K562 (cell line): ENCODE measurements at regions not wholly inside any gene's neighbourhood (a gene's known extent, or its start where the extent isn't known, plus 50 kb on each side); places are given as distances from the start of the nearest gene placed in this dataset.

Source experiments
- ATAC-seq: fragments of 200-7000 bp; cut with Tn5 transposase; 3 replicates; pipeline ENCODE4 v1.9.1; 2020; ENCODE audit warnings: moderate library complexity
- BruUV-seq: library from RNA; stranded (reverse); fragments of 400-500 nt; replicated peaks from 2 replicates; lab custom pipeline; 2021; lab: Mats Ljungman, UMichigan
- CTCF ChIA-PET: fragments of 300-600 bp; formaldehyde crosslinking; extraction: SDS; loops from one replicate; lab custom pipeline; 2021; ENCODE audit warnings: low intra/inter-chr PET ratio; lab: Yijun Ruan, JAX
- POLR2A ChIA-PET: fragments of 300-600, 350-650 bp; sonication (Branson Sonifier 250); formaldehyde crosslinking; extraction: SDS; loops from one replicate; lab custom pipeline; 2021; ENCODE audit warnings: antibody characterized with exemption, inconsistent platforms; lab: Yijun Ruan, JAX
- DNase-seq, 4 experiments: peaks; one replicate each; pipeline versions ENCODE4 v3.0.0 to v3.0.0-alpha.2; 2011 to 2018; ENCODE audit warnings: low spot score in 3 of 4, mixed read lengths in 3 of 4; ENCODE audit errors: extremely low read depth in 1 of 4
- FAIRE-seq: peaks from 2 replicates; lab custom pipeline; 2011; peaks lifted over from hg19 to GRCh38; lab: Jason Lieb, UNC
- H2AFZ ChIP-seq: 2 replicates; pipeline ENCODE4 v1.6.0; 2011; ENCODE audit warnings: low read depth, low read length, control low read depth, inconsistent platforms
- H3K27ac ChIP-seq: fragments of 200-600 bp; 3 replicates; pipeline ENCODE4 v1.8.0; 2011; ENCODE audit warnings: low read depth, mild to moderate bottlenecking, control low read depth, inconsistent platforms, low read length, moderate library complexity, mixed read lengths; ENCODE audit errors: extremely low read depth
- H3K27me3 ChIP-seq, 2 experiments: fragments of 300-600 bp in 1 of 2; 2 replicates in 1 of 2; 3 replicates in 1 of 2; pipeline versions ENCODE4 v1.6.0 to v1.8.0; 2011; ENCODE audit warnings: inconsistent platforms in 2 of 2, low read length in 2 of 2, mild to moderate bottlenecking in 1 of 2, mixed read lengths in 1 of 2, moderate library complexity in 1 of 2; ENCODE audit not compliant: control insufficient read depth in 2 of 2, insufficient read depth in 2 of 2
- H3K36me3 ChIP-seq: fragments of 300-600 bp; 3 replicates; pipeline ENCODE4 v1.8.0; 2011; ENCODE audit warnings: mild to moderate bottlenecking, low read length, inconsistent platforms; ENCODE audit not compliant: control insufficient read depth, insufficient read depth
- H3K4me1 ChIP-seq, 2 experiments: fragments of 200-600 bp in 1 of 2; replicated peaks in 1 of 2; 2 replicates in 1 of 2; 3 replicates in 1 of 2; pipeline versions ENCODE4 v1.5.1 to v1.8.0; 2011; ENCODE audit warnings: inconsistent platforms in 2 of 2, low read length in 2 of 2, mild to moderate bottlenecking in 1 of 2, mixed read lengths in 1 of 2, moderate library complexity in 1 of 2; ENCODE audit not compliant: control insufficient read depth in 2 of 2, insufficient read depth in 2 of 2
- H3K4me2 ChIP-seq: 2 replicates; pipeline ENCODE4 v1.6.1; 2011; ENCODE audit warnings: low read length, control low read depth, inconsistent platforms, mixed read lengths; ENCODE audit not compliant: insufficient read depth
- H3K4me3 ChIP-seq: fragments of 200-600 bp; sonication (generic), shearing (Covaris generic); 2 replicates; pipeline ENCODE4 v1.5.1; 2016; ENCODE audit warnings: control low read depth, inconsistent platforms
- H3K79me2 ChIP-seq: fragments of 200-600 bp; 3 replicates; pipeline ENCODE4 v1.8.0; 2011; ENCODE audit warnings: low read length, inconsistent platforms; ENCODE audit not compliant: control insufficient read depth, insufficient read depth
- H3K9ac ChIP-seq, 2 experiments: 2 replicates each; pipeline versions ENCODE4 v1.6.0 to v1.6.1; 2011; ENCODE audit warnings: low read depth in 2 of 2, low read length in 2 of 2, control low read depth in 1 of 2, inconsistent platforms in 1 of 2, mild to moderate bottlenecking in 1 of 2, mixed read lengths in 1 of 2; ENCODE audit not compliant: insufficient read depth in 1 of 2
- H3K9me1 ChIP-seq: one replicate; pipeline ENCODE4 v1.6.0; 2011; ENCODE audit warnings: inconsistent platforms, mild to moderate bottlenecking, low read length, moderate library complexity; ENCODE audit not compliant: control insufficient read depth, insufficient read depth
- H3K9me3 ChIP-seq: replicated peaks from 2 replicates; pipeline ENCODE4 v1.5.1; 2011; ENCODE audit warnings: low read depth, low read length, inconsistent platforms; ENCODE audit not compliant: control insufficient read depth, insufficient read depth
- H4K20me1 ChIP-seq: replicated peaks from 2 replicates; pipeline ENCODE4 v1.6.1; 2011; ENCODE audit warnings: low read length, inconsistent platforms, mixed read lengths; ENCODE audit not compliant: control insufficient read depth, insufficient read depth
- CCAR2 ChIP-seq: fragments of 200-400 bp; formaldehyde crosslinking; IDR thresholded peaks from 2 replicates; pipeline ENCODE4 v1.6.1; 2017; ENCODE audit warnings: mild to moderate bottlenecking, low read depth, low read length
- CHD7 ChIP-seq: fragments of 200-600 bp; sonication (generic); IDR thresholded peaks from one replicate; pipeline ENCODE4 v1.6.1; 2012; ENCODE audit warnings: mild to moderate bottlenecking, low read depth, low read length, inconsistent platforms
- EGR1 ChIP-seq: fragments of 450-650 bp; conservative IDR thresholded peaks from 2 replicates; pipeline ENCODE4 v1.6.1; 2017; ENCODE audit warnings: mild to moderate bottlenecking
- ETV6 ChIP-seq, 3 experiments: fragments of 150-350 bp in 1 of 3; sonication (generic) in 1 of 3; formaldehyde crosslinking in 1 of 3; IDR thresholded peaks; 2 replicates each; pipeline versions ENCODE4 v1.6.1 to v1.8.0; 2014 to 2022; ENCODE audit warnings: borderline replicate concordance in 2 of 3, low read depth in 2 of 3, antibody characterized with exemption in 1 of 3, low read length in 1 of 3, mild to moderate bottlenecking in 1 of 3, missing genetic modification reagents in 1 of 3
- NR2F6 ChIP-seq: fragments of 450-650 bp; formaldehyde crosslinking; IDR thresholded peaks from 2 replicates; pipeline ENCODE4 v1.4.0; 2020; ENCODE audit warnings: mild to moderate bottlenecking
- ZNF316 ChIP-seq: fragments of 450-650 bp; IDR thresholded peaks from 2 replicates; pipeline ENCODE4 v1.6.1; 2016
- ZNF695 ChIP-seq: fragments of 450-650 bp; formaldehyde crosslinking; IDR thresholded peaks from 2 replicates; pipeline ENCODE4 v1.4.0; 2020; ENCODE audit warnings: mild to moderate bottlenecking, moderate library complexity
- WGBS: fragments of 100-300 bp; shearing (Covaris generic); methylation state at CpG from one replicate; pipeline ENCODE4 v1.1.6; 2016; ENCODE audit warnings: low coverage, mixed read lengths; ENCODE audit not compliant: insufficient coverage; ENCODE audit errors: missing lambda C conversion rate; 5-methylcytosine and 5-hydroxymethylcytosine counted together
- in situ Hi-C: fragments of 300-500 bp; cut with MboI; formaldehyde crosslinking; loops from 4 replicates; pipeline ENCODE4 v1.15.0; 2018; ENCODE audit warnings: inconsistent platforms, mixed read lengths
- intact Hi-C: fragments of 100-400 bp; cut with micrococcal nuclease; formaldehyde crosslinking; loops from 2 replicates; pipeline ENCODE4 v1.14.2; 2022
- TF ChIP-seq, protein P1 (sequence below): fragments of 450-650 bp; formaldehyde crosslinking; IDR thresholded peaks from 2 replicates; pipeline ENCODE4 v1.4.0; 2020; ENCODE audit warnings: mild to moderate bottlenecking, moderate library complexity

DNA sequence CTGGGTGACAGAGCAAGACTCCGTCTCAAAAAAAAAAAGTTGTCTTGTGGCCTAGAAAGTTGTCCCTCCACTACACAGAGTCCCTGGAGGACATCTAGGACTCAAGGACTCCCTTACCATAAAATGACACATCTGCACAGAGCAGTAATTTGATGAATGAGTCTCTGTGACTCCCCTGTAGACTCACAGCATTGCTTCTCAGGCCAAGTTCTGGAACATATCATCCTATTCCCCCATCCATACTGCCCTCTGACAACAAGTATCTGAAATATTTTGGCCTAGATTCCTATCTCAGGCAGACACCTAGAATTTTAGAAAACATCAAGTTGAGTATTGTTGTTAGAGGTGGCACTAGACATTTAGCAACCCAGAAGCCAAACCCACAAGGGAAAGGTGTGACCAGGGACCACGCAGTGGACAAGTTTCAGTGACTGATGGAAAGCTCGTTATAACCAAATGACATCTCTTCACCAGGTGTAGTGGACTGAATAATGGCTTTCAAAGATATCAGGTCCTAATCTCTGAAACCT is 97.9 kb upstream of the ATP8B1 start:
- H3K4me1 ChIP-seq = no peaks in the 10 kb centered on the region
- CTCF ChIA-PET = interaction anchor here (0.6 kb wide), 1 partner anchor 209 kb away, joined by 4 read pairs; no protein-coding TSS in a partner anchor
- POLR2A ChIA-PET = interaction anchor here (1.2 kb wide), 1 partner anchor 9 kb away, joined by 4 read pairs; no protein-coding TSS in a partner anchor
- TF ChIP-seq EGR1 (no peak), ZNF695 (CRISPR knock-in tag) (no peak), NR2F6 (CRISPR knock-in tag) (no peak), ZNF316 (no peak), ETV6 (IDR thresholded peaks at IDR 0.05; ENCODE audit: borderline replicate concordance in 1 of 2, low read depth in 2 of 2, low read length in 1 of 2) (no peak), ETV6 (CRISPR knock-in tag; IDR thresholded peaks at IDR 0.05; ENCODE audit: borderline replicate concordance) (no peak), CCAR2 (no peak), CHD7 (no peak)
- TF ChIP-seq, protein P1, sequence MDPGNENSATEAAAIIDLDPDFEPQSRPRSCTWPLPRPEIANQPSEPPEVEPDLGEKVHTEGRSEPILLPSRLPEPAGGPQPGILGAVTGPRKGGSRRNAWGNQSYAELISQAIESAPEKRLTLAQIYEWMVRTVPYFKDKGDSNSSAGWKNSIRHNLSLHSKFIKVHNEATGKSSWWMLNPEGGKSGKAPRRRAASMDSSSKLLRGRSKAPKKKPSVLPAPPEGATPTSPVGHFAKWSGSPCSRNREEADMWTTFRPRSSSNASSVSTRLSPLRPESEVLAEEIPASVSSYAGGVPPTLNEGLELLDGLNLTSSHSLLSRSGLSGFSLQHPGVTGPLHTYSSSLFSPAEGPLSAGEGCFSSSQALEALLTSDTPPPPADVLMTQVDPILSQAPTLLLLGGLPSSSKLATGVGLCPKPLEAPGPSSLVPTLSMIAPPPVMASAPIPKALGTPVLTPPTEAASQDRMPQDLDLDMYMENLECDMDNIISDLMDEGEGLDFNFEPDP (CRISPR knock-in tag) = no peak

More for the DNA sequence above, 97.9 kb upstream of the ATP8B1 start:
- ATAC-seq = no peak
- no peaks in the 10 kb centered on the region for H4K20me1 ChIP-seq
- H3K36me3 ChIP-seq = no peaks in the 10 kb centered on the region
- no peak overlapping the region for H3K4me3 ChIP-seq
- no TSS peak for BruUV-seq
- intact Hi-C loops = no loop called here
- H3K27me3 ChIP-seq = no peaks in the 10 kb centered on the region; a peak in 1 of 5 replicates
- no peaks in the 10 kb centered on the region for H3K79me2 ChIP-seq
- WGBS = 37% methylated on average over 3 of the region's 3 CpGs
- H3K9me1 ChIP-seq = no peaks in the 10 kb centered on the region
- no peak overlapping the region for H3K9ac ChIP-seq
- no peak overlapping the region for H3K27ac ChIP-seq
- in situ Hi-C loops = no loop called here
- FAIRE-seq = no peak
- no peak overlapping the region for H2AFZ ChIP-seq
- no peak for DNase-seq
- no peak overlapping the region for H3K4me2 ChIP-seq
- no peaks in the 10 kb centered on the region for H3K9me3 ChIP-seq
